ENCODE measurements at regions not wholly inside any gene's neighbourhood (a gene's known extent, or its start where the extent isn't known, plus 50 kb on each side); places are given as distances from the start of the nearest gene placed in this dataset.

- Histone ChIP-seq H3K27ac (ENCODE audit: insufficient read depth, low read length) (no peak overlapping the region), H3K27me3 (ENCODE audit: control insufficient read depth, insufficient read depth, low read length) (no peaks in the 10 kb centered on the region), H2AFZ (ENCODE audit: low read length) (no peak overlapping the region), H3K4me3 (replicated peaks in 1 of 4; ENCODE audit: control extremely low read depth in 1 of 4, insufficient read depth in 1 of 4, low read depth in 3 of 4, low read length in 4 of 4) (no peak overlapping the region), H3K9ac (ENCODE audit: insufficient read depth, low read length) (no peak overlapping the region), H3K4me1 (ENCODE audit: control insufficient read depth, extremely low read depth, insufficient read depth, low read length) (no peaks in the 10 kb centered on the region), H3K9me3 (ENCODE audit: control insufficient read depth, insufficient read depth, low read depth, low read length) (no peaks in the 10 kb centered on the region), H3K4me2 (ENCODE audit: extremely low read depth, insufficient read depth, low read length) (no peak overlapping the region), H4K20me1 (ENCODE audit: control insufficient read depth, extremely low read depth, insufficient read depth, low read length) (no peaks in the 10 kb centered on the region), H3K79me2 (ENCODE audit: control insufficient read depth, insufficient read depth, low read length) (no peaks in the 10 kb centered on the region), H3K36me3 (ENCODE audit: control insufficient read depth, insufficient read depth, low read length) (no peaks in the 10 kb centered on the region)
- DNase-seq (ENCODE audit: low read depth in 2 of 2), result no peak
- no peak for TF ChIP-seq EZH2 (IDR thresholded peaks at IDR 0.05; ENCODE audit: low read length, missing control alignments)
- no peak for TF ChIP-seq CTCF (conservative IDR thresholded peaks at IDR 0.05 in 1 of 2, IDR thresholded peaks at IDR 0.05 in 1 of 2; ENCODE audit: low read depth in 1 of 2, low read length in 2 of 2)
These were observed 769.4 kb upstream of the SLITRK1 start for GRCh38 chr13:84651705-84652104.

- no peak overlapping the region for H3K27ac ChIP-seq (ENCODE audit: insufficient read depth, low read length)
These were observed 769.0 kb upstream of the SLITRK1 start for GRCh38 chr13:84651288-84651687.

GRCh38 chr13:84649853-84650252, 767.6 kb upstream of the SLITRK1 start:
- H2AFZ ChIP-seq (ENCODE audit: low read length), result no peak overlapping the region
- H3K4me3 ChIP-seq (replicated peaks in 1 of 4; ENCODE audit: control extremely low read depth in 1 of 4, insufficient read depth in 1 of 4, low read depth in 3 of 4, low read length in 4 of 4), result no peak overlapping the region
- H3K9ac ChIP-seq (ENCODE audit: insufficient read depth, low read length), result no peak overlapping the region
- peak in 1 of 2 donors; percentile 44 for DNase-seq (ENCODE audit: low read depth in 2 of 2)
- no peaks in the 10 kb centered on the region for H3K27me3 ChIP-seq (ENCODE audit: control insufficient read depth, insufficient read depth, low read length)
- H3K36me3 ChIP-seq (ENCODE audit: control insufficient read depth, insufficient read depth, low read length), result no peaks in the 10 kb centered on the region
- H3K9me3 ChIP-seq (ENCODE audit: control insufficient read depth, insufficient read depth, low read depth, low read length), result no peaks in the 10 kb centered on the region
- no peak for TF ChIP-seq CTCF (conservative IDR thresholded peaks at IDR 0.05 in 1 of 2, IDR thresholded peaks at IDR 0.05 in 1 of 2; ENCODE audit: low read depth in 1 of 2, low read length in 2 of 2)
- TF ChIP-seq EZH2 (IDR thresholded peaks at IDR 0.05; ENCODE audit: low read length, missing control alignments), result no peak
- no peaks in the 10 kb centered on the region for H3K79me2 ChIP-seq (ENCODE audit: control insufficient read depth, insufficient read depth, low read length)
- H3K4me1 ChIP-seq (ENCODE audit: control insufficient read depth, extremely low read depth, insufficient read depth, low read length), result no peaks in the 10 kb centered on the region
- no peak overlapping the region for H3K27ac ChIP-seq (ENCODE audit: insufficient read depth, low read length)
- H4K20me1 ChIP-seq (ENCODE audit: control insufficient read depth, extremely low read depth, insufficient read depth, low read length), result no peaks in the 10 kb centered on the region
- H3K4me2 ChIP-seq (ENCODE audit: extremely low read depth, insufficient read depth, low read length), result no peak overlapping the region

More at GRCh38 chr13:84651288-84651687, 769.0 kb upstream of the SLITRK1 start:
- H3K9me3 ChIP-seq (ENCODE audit: control insufficient read depth, insufficient read depth, low read depth, low read length), result no peaks in the 10 kb centered on the region
- H3K4me3 ChIP-seq (replicated peaks in 1 of 4; ENCODE audit: control extremely low read depth in 1 of 4, insufficient read depth in 1 of 4, low read depth in 3 of 4, low read length in 4 of 4), result no peak overlapping the region
- H4K20me1 ChIP-seq (ENCODE audit: control insufficient read depth, extremely low read depth, insufficient read depth, low read length), result no peaks in the 10 kb centered on the region
- TF ChIP-seq CTCF (conservative IDR thresholded peaks at IDR 0.05 in 1 of 2, IDR thresholded peaks at IDR 0.05 in 1 of 2; ENCODE audit: low read depth in 1 of 2, low read length in 2 of 2) (no peak), EZH2 (IDR thresholded peaks at IDR 0.05; ENCODE audit: low read length, missing control alignments) (no peak)
- DNase-seq (ENCODE audit: low read depth in 2 of 2), result peak; percentile 80 to 91
- no peaks in the 10 kb centered on the region for H3K27me3 ChIP-seq (ENCODE audit: control insufficient read depth, insufficient read depth, low read length)
- H3K79me2 ChIP-seq (ENCODE audit: control insufficient read depth, insufficient read depth, low read length), result no peaks in the 10 kb centered on the region
- no peaks in the 10 kb centered on the region for H3K4me1 ChIP-seq (ENCODE audit: control insufficient read depth, extremely low read depth, insufficient read depth, low read length)
- no peaks in the 10 kb centered on the region for H3K36me3 ChIP-seq (ENCODE audit: control insufficient read depth, insufficient read depth, low read length)
- no peak overlapping the region for H2AFZ ChIP-seq (ENCODE audit: low read length)
- H3K9ac ChIP-seq (ENCODE audit: insufficient read depth, low read length), result no peak overlapping the region
- H3K4me2 ChIP-seq (ENCODE audit: extremely low read depth, insufficient read depth, low read length), result no peak overlapping the region
